NB4 (cell line): ENCODE measurements at regions not wholly inside any gene's neighbourhood (a gene's known extent, or its start where the extent isn't known, plus 50 kb on each side); places are given as distances from the start of the nearest gene placed in this dataset.

Experiments used
- MYC ChIP-seq: IDR thresholded peaks from 2 replicates; pipeline ENCODE4 v1.6.1; 2011; ENCODE audit warnings: low read depth, low read length
- POLR2A ChIP-seq: IDR thresholded peaks from 2 replicates; pipeline ENCODE4 v1.6.1; 2011; ENCODE audit warnings: mild to moderate bottlenecking; ENCODE audit not compliant: insufficient read length; ENCODE audit errors: extremely low read depth
- TF ChIP-seq, protein P1 (sequence below): IDR thresholded peaks from one replicate; pipeline ENCODE4 v1.5.1; 2012; ENCODE audit warnings: low read depth, low read length
- TF ChIP-seq, protein P2 (sequence below): IDR thresholded peaks from 2 replicates; pipeline ENCODE4 v1.6.1; 2011; ENCODE audit warnings: low read depth, low read length

DNA sequence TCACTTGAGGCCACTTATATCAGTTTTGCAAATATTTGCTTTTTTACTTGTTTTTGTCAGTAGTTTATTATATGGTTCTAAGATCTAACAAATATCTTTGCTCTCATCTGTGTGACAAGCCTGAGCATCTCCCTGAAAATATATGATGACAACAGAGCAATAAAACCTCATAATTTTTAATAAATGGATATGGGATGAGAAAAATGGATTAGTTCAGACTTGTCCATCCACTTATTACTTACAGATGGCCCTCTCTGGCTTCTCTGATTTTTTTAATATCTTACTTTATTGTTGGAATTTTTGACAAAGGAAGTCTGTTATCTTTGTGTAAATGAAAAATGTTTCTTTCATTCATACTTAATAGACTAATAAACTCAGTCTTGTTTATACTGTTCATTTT lies 491.4 kb upstream of the RAG2 start:
- TF ChIP-seq POLR2A: no peak
- TF ChIP-seq, protein P1, sequence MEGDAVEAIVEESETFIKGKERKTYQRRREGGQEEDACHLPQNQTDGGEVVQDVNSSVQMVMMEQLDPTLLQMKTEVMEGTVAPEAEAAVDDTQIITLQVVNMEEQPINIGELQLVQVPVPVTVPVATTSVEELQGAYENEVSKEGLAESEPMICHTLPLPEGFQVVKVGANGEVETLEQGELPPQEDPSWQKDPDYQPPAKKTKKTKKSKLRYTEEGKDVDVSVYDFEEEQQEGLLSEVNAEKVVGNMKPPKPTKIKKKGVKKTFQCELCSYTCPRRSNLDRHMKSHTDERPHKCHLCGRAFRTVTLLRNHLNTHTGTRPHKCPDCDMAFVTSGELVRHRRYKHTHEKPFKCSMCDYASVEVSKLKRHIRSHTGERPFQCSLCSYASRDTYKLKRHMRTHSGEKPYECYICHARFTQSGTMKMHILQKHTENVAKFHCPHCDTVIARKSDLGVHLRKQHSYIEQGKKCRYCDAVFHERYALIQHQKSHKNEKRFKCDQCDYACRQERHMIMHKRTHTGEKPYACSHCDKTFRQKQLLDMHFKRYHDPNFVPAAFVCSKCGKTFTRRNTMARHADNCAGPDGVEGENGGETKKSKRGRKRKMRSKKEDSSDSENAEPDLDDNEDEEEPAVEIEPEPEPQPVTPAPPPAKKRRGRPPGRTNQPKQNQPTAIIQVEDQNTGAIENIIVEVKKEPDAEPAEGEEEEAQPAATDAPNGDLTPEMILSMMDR: no peak
- TF ChIP-seq, protein P2, sequence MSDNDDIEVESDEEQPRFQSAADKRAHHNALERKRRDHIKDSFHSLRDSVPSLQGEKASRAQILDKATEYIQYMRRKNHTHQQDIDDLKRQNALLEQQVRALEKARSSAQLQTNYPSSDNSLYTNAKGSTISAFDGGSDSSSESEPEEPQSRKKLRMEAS: no peak
- TF ChIP-seq MYC: no peak
